ENCODE measurements at regions not wholly inside any gene's neighbourhood (a gene's known extent, or its start where the extent isn't known, plus 50 kb on each side); places are given as distances from the start of the nearest gene placed in this dataset.

GRCh38 chr1:114270718-114271117, 117.0 kb upstream of the SYT6 start:
- Histone ChIP-seq H3K79me2 (ENCODE audit: insufficient read depth) (no peaks in the 10 kb centered on the region), H4K20me1 (ENCODE audit: insufficient read depth) (no peaks in the 10 kb centered on the region), H3K9ac (no peak overlapping the region), H3K9me2 (no peaks in the 10 kb centered on the region), H3K27ac (ENCODE audit: low read depth in 2 of 2, low read length in 1 of 2) (no peak overlapping the region), H3K4me2 (no peak overlapping the region), H3K4me1 (ENCODE audit: control insufficient read depth in 1 of 2, insufficient read depth in 2 of 2, low read depth in 1 of 2, low read length in 1 of 2) (peaks cover 0 to 5% of the 10 kb centered on the region in 2 experiments; a peak in 1 of 4 replicates), H3K4me3 (ENCODE audit: low read depth in 2 of 2, low read length in 1 of 2) (no peak overlapping the region), H2AFZ (ENCODE audit: low read depth) (no peak overlapping the region), H3K9me3 (no peaks in the 10 kb centered on the region), H3F3A (replicated peaks; ENCODE audit: insufficient read depth) (no peaks in the 10 kb centered on the region), H3K27me3 (ENCODE audit: insufficient read depth) (peaks cover 31% of the 10 kb centered on the region; the same call in 1 of the 2 replicates), H3K36me3 (replicated peaks in 1 of 2; ENCODE audit: control insufficient read depth in 1 of 2, insufficient read depth in 2 of 2, low read length in 1 of 2) (no peaks in the 10 kb centered on the region)
- WGBS (ENCODE audit: low lambda C conversion rate), result 49% methylated on average over 2 of the region's 2 CpGs
- POLR2A ChIA-PET, result no interaction called here
- DNase-seq, result no peak
- TF ChIP-seq YY1 (IDR thresholded peaks at IDR 0.05; ENCODE audit: low read depth) (no peak), ELF1 (IDR thresholded peaks at IDR 0.05) (no peak), TAF1 (IDR thresholded peaks at IDR 0.05; ENCODE audit: borderline replicate concordance, low read depth, low read length) (no peak), GABPA (IDR thresholded peaks at IDR 0.05; ENCODE audit: low read depth) (no peak), CTCF (IDR thresholded peaks at IDR 0.05) (no peak), IRF3 (IDR thresholded peaks at IDR 0.05; ENCODE audit: low read depth, low read length) (no peak), RFX5 (IDR thresholded peaks at IDR 0.05; ENCODE audit: low read length) (no peak), RAD21 (IDR thresholded peaks at IDR 0.05; ENCODE audit: low read length) (no peak), GATA2 (CRISPR knock-in tag; IDR thresholded peaks at IDR 0.05) (no peak), RCOR1 (IDR thresholded peaks at IDR 0.05; ENCODE audit: low read length) (no peak), SMC3 (IDR thresholded peaks at IDR 0.05; ENCODE audit: low read depth, low read length) (no peak), FOSL2 (IDR thresholded peaks at IDR 0.05; ENCODE audit: borderline replicate concordance, low read depth) (no peak), EP300 (IDR thresholded peaks at IDR 0.05; ENCODE audit: borderline replicate concordance in 1 of 2, low read depth in 1 of 2, low read length in 1 of 2) (no peak)
- TF ChIP-seq, protein P1, sequence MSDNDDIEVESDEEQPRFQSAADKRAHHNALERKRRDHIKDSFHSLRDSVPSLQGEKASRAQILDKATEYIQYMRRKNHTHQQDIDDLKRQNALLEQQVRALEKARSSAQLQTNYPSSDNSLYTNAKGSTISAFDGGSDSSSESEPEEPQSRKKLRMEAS (IDR thresholded peaks at IDR 0.05; ENCODE audit: low read depth), result no peak
- CTCF ChIA-PET, result interaction anchor here (3.0 to 10.8 kb wide), 2 partner anchors 11 to 294 kb away, joined by 7 to 87 read pairs; no protein-coding TSS in a partner anchor

- H3K79me2 ChIP-seq (ENCODE audit: insufficient read depth), result no peaks in the 10 kb centered on the region
- H3F3A ChIP-seq (replicated peaks; ENCODE audit: insufficient read depth), result no peaks in the 10 kb centered on the region
- POLR2A ChIA-PET, result no interaction called here
- 72% methylated on average over 2 of the region's 2 CpGs for WGBS (ENCODE audit: low lambda C conversion rate)
- no peaks in the 10 kb centered on the region for H4K20me1 ChIP-seq (ENCODE audit: insufficient read depth)
- no peaks in the 10 kb centered on the region for H3K36me3 ChIP-seq (replicated peaks in 1 of 2; ENCODE audit: control insufficient read depth in 1 of 2, insufficient read depth in 2 of 2, low read length in 1 of 2)
- H3K9ac ChIP-seq, result no peak overlapping the region
- no peak overlapping the region for H3K4me3 ChIP-seq (ENCODE audit: low read depth in 2 of 2, low read length in 1 of 2)
- CTCF ChIA-PET, result interaction anchor here (1.0 to 10.8 kb wide), 3 partner anchors 8 to 293 kb away, joined by 3 to 87 read pairs (median 7); no protein-coding TSS in a partner anchor
- no peak overlapping the region for H3K4me2 ChIP-seq
- H3K27ac ChIP-seq (ENCODE audit: low read depth in 2 of 2, low read length in 1 of 2), result no peak overlapping the region
- H2AFZ ChIP-seq (ENCODE audit: low read depth), result no peak overlapping the region
- H3K9me2 ChIP-seq, result no peaks in the 10 kb centered on the region
- H3K9me3 ChIP-seq, result no peaks in the 10 kb centered on the region
- DNase-seq, result no peak
- H3K27me3 ChIP-seq (ENCODE audit: insufficient read depth), result peaks cover 26% of the 10 kb centered on the region; the same call in 1 of the 2 replicates
- TF ChIP-seq MEF2A (IDR thresholded peaks at IDR 0.05; ENCODE audit: borderline replicate concordance, low read depth) (no peak), TCF12 (IDR thresholded peaks at IDR 0.05) (no peak), GABPA (IDR thresholded peaks at IDR 0.05; ENCODE audit: low read depth) (no peak), JUND (IDR thresholded peaks at IDR 0.05) (no peak), GATA2 (CRISPR knock-in tag; IDR thresholded peaks at IDR 0.05) (no peak), RCOR1 (IDR thresholded peaks at IDR 0.05; ENCODE audit: low read length) (no peak), CHD2 (IDR thresholded peaks at IDR 0.05; ENCODE audit: low read length, partially characterized antibody) (no peak), TAF1 (IDR thresholded peaks at IDR 0.05; ENCODE audit: borderline replicate concordance, low read depth, low read length) (no peak), MXI1 (IDR thresholded peaks at IDR 0.05; ENCODE audit: low read depth, low read length) (no peak)
- peaks cover 0 to 5% of the 10 kb centered on the region in 2 experiments; a peak in 1 of 4 replicates for H3K4me1 ChIP-seq (ENCODE audit: control insufficient read depth in 1 of 2, insufficient read depth in 2 of 2, low read depth in 1 of 2, low read length in 1 of 2)
Observed at GRCh38 chr1:114270282-114270681, 116.6 kb upstream of the SYT6 start.
